ENCODE measurements at regions not wholly inside any gene's neighbourhood (a gene's known extent, or its start where the extent isn't known, plus 50 kb on each side); places are given as distances from the start of the nearest gene placed in this dataset.
"Not testable (repeated sequence)": the region's sequence is repeated elsewhere in the genome, so short reads cannot be mapped to it uniquely, and the experiment has no call there.

GRCh38 chr19:29882719-29883105 is 59.3 kb upstream of the URI1 start:
- no peak for TF ChIP-seq CTCF (IDR thresholded peaks at IDR 0.05)
- no peak overlapping the region for H3K4me3 Mint-ChIP-seq
- no peaks in the 10 kb centered on the region for H3K36me3 Mint-ChIP-seq
- Histone ChIP-seq H3K4me1 (ENCODE audit: control insufficient read depth, insufficient read depth, low read length) (peaks cover 5% of the 10 kb centered on the region), H3K4me3 (ENCODE audit: low read length) (no peak overlapping the region), H3K36me3 (ENCODE audit: control insufficient read depth, insufficient read depth, low read length) (no peaks in the 10 kb centered on the region), H3K27ac (ENCODE audit: low read length) (no peak overlapping the region), H3K27me3 (ENCODE audit: control insufficient read depth, insufficient read depth, low read length) (no peaks in the 10 kb centered on the region), H3K9me3 (ENCODE audit: control insufficient read depth, insufficient read depth, low read length) (no peaks in the 10 kb centered on the region)
- 87% methylated on average over 13 of the region's 13 CpGs for WGBS (ENCODE audit: insufficient coverage)
- no peak overlapping the region for H3K27ac Mint-ChIP-seq
- ATAC-seq (no peak), DNase-seq (no peak)
- no peaks in the 10 kb centered on the region for H3K4me1 Mint-ChIP-seq
- peaks cover 2 to 21% of the 10 kb centered on the region in 2 donors for H3K27me3 Mint-ChIP-seq (ENCODE audit: low read depth in 2 of 2)
- intact Hi-C loops (cut with micrococcal nuclease): no loop called here
- H3K9me3 Mint-ChIP-seq: no peaks in the 10 kb centered on the region

GRCh38 chr19:29884044-29884443 is 58.0 kb upstream of the URI1 start:
- Mint-ChIP-seq H3K4me3 (no peak overlapping the region), H3K27ac (no peak overlapping the region), H3K9me3 (no peaks in the 10 kb centered on the region), H3K27me3 (ENCODE audit: low read depth in 2 of 2) (peaks cover 0 to 7% of the 10 kb centered on the region in 2 donors), H3K36me3 (no peaks in the 10 kb centered on the region), H3K4me1 (no peaks in the 10 kb centered on the region)
- peaks cover 6% of the 10 kb centered on the region for H3K4me1 ChIP-seq (ENCODE audit: control insufficient read depth, insufficient read depth, low read length)
- no peaks in the 10 kb centered on the region for H3K36me3 ChIP-seq (ENCODE audit: control insufficient read depth, insufficient read depth, low read length)
- H3K27ac ChIP-seq (ENCODE audit: low read length): no peak overlapping the region
- H3K9me3 ChIP-seq (ENCODE audit: control insufficient read depth, insufficient read depth, low read length): no peaks in the 10 kb centered on the region
- ATAC-seq (no peak), DNase-seq (no peak)
- WGBS (ENCODE audit: insufficient coverage): 80% methylated on average over 2 of the region's 2 CpGs
- no peak overlapping the region for H3K4me3 ChIP-seq (ENCODE audit: low read length)
- intact Hi-C loops (cut with micrococcal nuclease): no loop called here
- no peaks in the 10 kb centered on the region for H3K27me3 ChIP-seq (ENCODE audit: control insufficient read depth, insufficient read depth, low read length)
- TF ChIP-seq CTCF (IDR thresholded peaks at IDR 0.05): no peak

- no peaks in the 10 kb centered on the region for H3K27me3 ChIP-seq (ENCODE audit: control insufficient read depth, insufficient read depth, low read length)
- no peaks in the 10 kb centered on the region for H3K9me3 Mint-ChIP-seq
- no peaks in the 10 kb centered on the region for H3K4me1 Mint-ChIP-seq
- no peaks in the 10 kb centered on the region for H3K36me3 Mint-ChIP-seq
- TF ChIP-seq CTCF (IDR thresholded peaks at IDR 0.05): no peak
- no peaks in the 10 kb centered on the region for H3K36me3 ChIP-seq (ENCODE audit: control insufficient read depth, insufficient read depth, low read length)
- H3K4me1 ChIP-seq (ENCODE audit: control insufficient read depth, insufficient read depth, low read length): peaks cover 6% of the 10 kb centered on the region
- 95% methylated on average over 9 of the region's 9 CpGs for WGBS (ENCODE audit: insufficient coverage)
- ATAC-seq (no peak), DNase-seq (no peak)
- H3K27ac Mint-ChIP-seq: no peak overlapping the region
- no peaks in the 10 kb centered on the region for H3K9me3 ChIP-seq (ENCODE audit: control insufficient read depth, insufficient read depth, low read length)
- H3K4me3 ChIP-seq (ENCODE audit: low read length): no peak overlapping the region
- peaks cover 0 to 6% of the 10 kb centered on the region in 2 donors for H3K27me3 Mint-ChIP-seq (ENCODE audit: low read depth in 2 of 2)
- H3K4me3 Mint-ChIP-seq: no peak overlapping the region
- H3K27ac ChIP-seq (ENCODE audit: low read length): no peak overlapping the region
- intact Hi-C loops (cut with micrococcal nuclease): no loop called here
Measured at GRCh38 chr19:29884466-29884865, 57.6 kb upstream of the URI1 start.

DNA sequence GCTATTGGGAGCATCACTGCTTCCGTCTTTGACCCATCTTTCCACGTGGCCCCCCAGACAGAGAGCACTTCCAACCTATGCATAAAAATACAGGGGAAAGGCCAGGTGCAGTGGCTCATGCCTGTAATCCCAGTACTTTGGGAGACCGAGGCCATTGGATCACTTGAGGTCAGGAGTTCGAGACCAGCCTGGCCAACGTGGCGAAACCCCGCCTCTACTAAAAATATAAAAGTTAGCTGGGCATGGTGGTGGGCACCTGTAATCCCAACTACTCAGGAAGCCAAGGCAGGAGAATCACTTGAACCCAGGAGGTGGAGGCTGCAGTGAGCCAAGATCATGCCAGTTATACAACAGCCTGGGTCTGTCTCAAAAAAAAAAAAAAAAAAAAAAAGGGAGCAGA is 55.9 kb upstream of the URI1 start:
- H3K4me3 ChIP-seq (ENCODE audit: low read length); H3K4me1 ChIP-seq (ENCODE audit: control insufficient read depth, insufficient read depth, low read length); H3K9me3 Mint-ChIP-seq; H3K4me1 Mint-ChIP-seq; H3K36me3 ChIP-seq (ENCODE audit: control insufficient read depth, insufficient read depth, low read length); H3K27me3 ChIP-seq (ENCODE audit: control insufficient read depth, insufficient read depth, low read length); H3K27ac Mint-ChIP-seq; H3K27me3 Mint-ChIP-seq (ENCODE audit: low read depth in 2 of 2); H3K27ac ChIP-seq (ENCODE audit: low read length); ATAC-seq; H3K36me3 Mint-ChIP-seq; H3K9me3 ChIP-seq (ENCODE audit: control insufficient read depth, insufficient read depth, low read length); DNase-seq; intact Hi-C loops (cut with micrococcal nuclease); H3K4me3 Mint-ChIP-seq: not testable (repeated sequence)
- WGBS (ENCODE audit: insufficient coverage): 85% methylated on average over 7 of the region's 7 CpGs
